Esophagus squamous epithelium (tissue), 4 donors: ENCODE measurements at regions not wholly inside any gene's neighbourhood (a gene's known extent, or its start where the extent isn't known, plus 50 kb on each side); places are given as distances from the start of the nearest gene placed in this dataset.
"Not testable (repeated sequence)": the region's sequence is repeated elsewhere in the genome, so short reads cannot be mapped to it uniquely, and the experiment has no call there.

Source experiments
- POLR2A ChIP-seq, 4 donors: fragments of 450-650 bp; IDR thresholded peaks; one replicate each; pipeline ENCODE4 v1.6.1; 2017; ENCODE audit warnings: antibody characterized with exemption in 4 of 4, mild to moderate bottlenecking in 4 of 4, moderate library complexity in 3 of 4
- TF ChIP-seq, protein P1 (sequence below), 6 experiments: fragments of 450-650 bp in 4 of 6; fragments of 200-600 bp in 2 of 6; sonication (generic) in 2 of 6; IDR thresholded peaks; one replicate each; pipeline ENCODE4 v1.5.1; 2016 to 2019; ENCODE audit warnings: antibody characterized with exemption in 6 of 6, mild to moderate bottlenecking in 4 of 6, moderate library complexity in 4 of 6

DNA sequence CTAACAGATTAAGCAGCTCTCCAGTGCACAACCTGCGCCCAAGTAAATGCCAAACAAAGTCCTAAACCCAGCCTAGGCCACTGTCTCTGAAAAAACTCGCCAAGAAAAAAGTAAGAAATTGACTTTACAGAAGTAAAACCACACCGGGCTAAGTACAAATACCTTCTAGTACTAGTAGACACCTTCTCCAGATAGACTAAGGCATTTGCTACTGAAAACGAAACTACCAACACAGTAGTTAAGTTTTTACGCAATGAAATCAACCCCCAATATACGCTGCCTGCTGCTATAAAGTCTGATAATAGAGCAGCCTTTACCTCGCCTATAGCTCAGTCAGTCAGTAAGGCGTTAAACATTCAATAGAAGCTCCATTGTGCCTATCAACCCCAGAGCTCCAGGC, 132.2 kb upstream of the ROPN1B start:
- TF ChIP-seq, protein P1, sequence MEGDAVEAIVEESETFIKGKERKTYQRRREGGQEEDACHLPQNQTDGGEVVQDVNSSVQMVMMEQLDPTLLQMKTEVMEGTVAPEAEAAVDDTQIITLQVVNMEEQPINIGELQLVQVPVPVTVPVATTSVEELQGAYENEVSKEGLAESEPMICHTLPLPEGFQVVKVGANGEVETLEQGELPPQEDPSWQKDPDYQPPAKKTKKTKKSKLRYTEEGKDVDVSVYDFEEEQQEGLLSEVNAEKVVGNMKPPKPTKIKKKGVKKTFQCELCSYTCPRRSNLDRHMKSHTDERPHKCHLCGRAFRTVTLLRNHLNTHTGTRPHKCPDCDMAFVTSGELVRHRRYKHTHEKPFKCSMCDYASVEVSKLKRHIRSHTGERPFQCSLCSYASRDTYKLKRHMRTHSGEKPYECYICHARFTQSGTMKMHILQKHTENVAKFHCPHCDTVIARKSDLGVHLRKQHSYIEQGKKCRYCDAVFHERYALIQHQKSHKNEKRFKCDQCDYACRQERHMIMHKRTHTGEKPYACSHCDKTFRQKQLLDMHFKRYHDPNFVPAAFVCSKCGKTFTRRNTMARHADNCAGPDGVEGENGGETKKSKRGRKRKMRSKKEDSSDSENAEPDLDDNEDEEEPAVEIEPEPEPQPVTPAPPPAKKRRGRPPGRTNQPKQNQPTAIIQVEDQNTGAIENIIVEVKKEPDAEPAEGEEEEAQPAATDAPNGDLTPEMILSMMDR (IDR thresholded peaks at IDR 0.05): not testable (repeated sequence)
- TF ChIP-seq POLR2A (IDR thresholded peaks at IDR 0.05): not testable (repeated sequence)
